Iris pigment epithelial cell (primary cell): ENCODE measurements at regions not wholly inside any gene's neighbourhood (a gene's known extent, or its start where the extent isn't known, plus 50 kb on each side); places are given as distances from the start of the nearest gene placed in this dataset.
"Not testable (repeated sequence)": the region's sequence is repeated elsewhere in the genome, so short reads cannot be mapped to it uniquely, and the experiment has no call there.

Experiments
- DNase-seq: peaks from one replicate; pipeline ENCODE4 v3.0.0-alpha.2; 2011; ENCODE audit warnings: low read depth

- DNase-seq: peak; percentile 57
Observed at GRCh38 chr4:125750828-125751466, 436.2 kb downstream of the FAT4 start.

GRCh38 chr4:125758438-125758837 lies 443.7 kb downstream of the FAT4 start:
- no peak for DNase-seq

GRCh38 chr4:125760201-125760819 lies 445.6 kb downstream of the FAT4 start:
- no peak for DNase-seq

GRCh38 chr4:125760956-125761355 lies 446.2 kb downstream of the FAT4 start:
- no peak for DNase-seq

GRCh38 chr4:125762537-125762936 lies 447.8 kb downstream of the FAT4 start:
- peak; percentile 7 for DNase-seq

- DNase-seq: peak; percentile 52
Observed at GRCh38 chr4:125765941-125766340, 451.2 kb downstream of the FAT4 start.

GRCh38 chr4:125770814-125771398 lies 456.2 kb downstream of the FAT4 start:
- DNase-seq: no peak

GRCh38 chr4:125772680-125773079 lies 457.9 kb downstream of the FAT4 start:
- no peak for DNase-seq

GRCh38 chr4:125773502-125773901 lies 458.7 kb downstream of the FAT4 start:
- no peak for DNase-seq

- no peak for DNase-seq
Observed at GRCh38 chr4:125773931-125774330, 459.2 kb downstream of the FAT4 start.

- no peak for DNase-seq
Observed at GRCh38 chr4:125776146-125776545, 461.4 kb downstream of the FAT4 start.

GRCh38 chr4:125780164-125780563 lies 465.4 kb downstream of the FAT4 start:
- DNase-seq: peak; percentile 22

GRCh38 chr4:125780747-125781146 lies 466.0 kb downstream of the FAT4 start:
- no peak for DNase-seq

GRCh38 chr4:125781651-125782050 lies 466.9 kb downstream of the FAT4 start:
- no peak for DNase-seq

GRCh38 chr4:125784741-125785140 lies 470.0 kb downstream of the FAT4 start:
- DNase-seq: no peak

- no peak for DNase-seq
Observed at GRCh38 chr4:125787707-125788106, 473.0 kb downstream of the FAT4 start.

GRCh38 chr4:125789023-125789422 lies 474.3 kb downstream of the FAT4 start:
- peak; percentile 6 for DNase-seq

GRCh38 chr4:125791896-125792295 lies 477.1 kb downstream of the FAT4 start:
- DNase-seq: no peak

GRCh38 chr4:125794989-125795388 lies 480.2 kb downstream of the FAT4 start:
- no peak for DNase-seq

GRCh38 chr4:125796138-125796537 lies 481.4 kb downstream of the FAT4 start:
- no peak for DNase-seq

GRCh38 chr4:125797621-125798020 lies 482.9 kb downstream of the FAT4 start:
- DNase-seq: not testable (repeated sequence)

- no peak for DNase-seq
Observed at GRCh38 chr4:125801373-125801772, 486.6 kb downstream of the FAT4 start.

- no peak for DNase-seq
Observed at GRCh38 chr4:125801924-125802323, 487.2 kb downstream of the FAT4 start.

- no peak for DNase-seq
Observed at GRCh38 chr4:125808022-125808421, 493.3 kb downstream of the FAT4 start.
